Mesothelial cell of epicardium (in vitro differentiated cells): ENCODE measurements at regions not wholly inside any gene's neighbourhood (a gene's known extent, or its start where the extent isn't known, plus 50 kb on each side); places are given as distances from the start of the nearest gene placed in this dataset.
"Not testable (repeated sequence)": the region's sequence is repeated elsewhere in the genome, so short reads cannot be mapped to it uniquely, and the experiment has no call there.

ENCODE experiments used
- DNase-seq, 2 experiments: peaks; one replicate each; pipeline ENCODE4 v3.0.0; 2021; ENCODE audit warnings: low spot score in 2 of 2; ENCODE audit not compliant: unreplicated experiment in 2 of 2
- H3K27ac Mint-ChIP-seq: 2 replicates; pipeline ENCODE4 v1.8.0; 2021; ENCODE audit warnings: mixed read lengths
- H3K27me3 Mint-ChIP-seq: 2 replicates; pipeline ENCODE4 v1.8.0; 2021; ENCODE audit warnings: low read depth, mixed read lengths
- H3K36me3 Mint-ChIP-seq: 2 replicates; pipeline ENCODE4 v1.8.0; 2021; ENCODE audit warnings: mixed read lengths
- H3K4me1 Mint-ChIP-seq: 2 replicates; pipeline ENCODE4 v1.8.0; 2021; ENCODE audit warnings: mixed read lengths
- H3K4me3 Mint-ChIP-seq: 2 replicates; pipeline ENCODE4 v1.8.0; 2021; ENCODE audit warnings: mild to moderate bottlenecking, moderate library complexity, mixed read lengths
- H3K9me3 Mint-ChIP-seq: 2 replicates; pipeline ENCODE4 v1.8.0; 2021; ENCODE audit warnings: mixed read lengths
- TF ChIP-seq, protein P1 (sequence below): fragments of 200-600 bp; sonication (generic); IDR thresholded peaks from one replicate; pipeline ENCODE4 v1.5.0; 2021; ENCODE audit warnings: antibody characterized with exemption; ENCODE audit not compliant: unreplicated experiment

DNA sequence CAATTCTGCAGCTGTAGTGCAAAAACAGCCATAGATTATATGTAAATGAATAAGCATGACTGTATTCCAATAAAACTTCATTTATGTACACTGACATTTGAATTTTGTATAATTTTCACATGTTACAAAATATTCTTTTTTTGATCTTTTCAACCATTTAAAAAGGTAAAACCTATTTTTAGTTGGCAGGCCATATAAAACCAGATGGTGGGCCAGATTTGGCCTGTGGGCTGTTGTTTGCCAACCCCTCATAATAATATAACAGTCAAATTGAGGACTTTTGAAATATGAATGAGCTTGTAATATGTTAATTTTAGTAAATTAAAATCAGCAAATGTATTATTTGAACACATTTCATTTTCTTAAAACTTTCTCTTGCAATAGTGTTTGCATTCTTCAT is 913.4 kb downstream of the TLE1 start:
- Mint-ChIP-seq H3K4me3 (no peak overlapping the region), H3K9me3 (peaks cover 14% of the 10 kb centered on the region), H3K27ac (no peak overlapping the region), H3K27me3 (no peaks in the 10 kb centered on the region), H3K36me3 (no peaks in the 10 kb centered on the region), H3K4me1 (no peaks in the 10 kb centered on the region)
- TF ChIP-seq, protein P1, sequence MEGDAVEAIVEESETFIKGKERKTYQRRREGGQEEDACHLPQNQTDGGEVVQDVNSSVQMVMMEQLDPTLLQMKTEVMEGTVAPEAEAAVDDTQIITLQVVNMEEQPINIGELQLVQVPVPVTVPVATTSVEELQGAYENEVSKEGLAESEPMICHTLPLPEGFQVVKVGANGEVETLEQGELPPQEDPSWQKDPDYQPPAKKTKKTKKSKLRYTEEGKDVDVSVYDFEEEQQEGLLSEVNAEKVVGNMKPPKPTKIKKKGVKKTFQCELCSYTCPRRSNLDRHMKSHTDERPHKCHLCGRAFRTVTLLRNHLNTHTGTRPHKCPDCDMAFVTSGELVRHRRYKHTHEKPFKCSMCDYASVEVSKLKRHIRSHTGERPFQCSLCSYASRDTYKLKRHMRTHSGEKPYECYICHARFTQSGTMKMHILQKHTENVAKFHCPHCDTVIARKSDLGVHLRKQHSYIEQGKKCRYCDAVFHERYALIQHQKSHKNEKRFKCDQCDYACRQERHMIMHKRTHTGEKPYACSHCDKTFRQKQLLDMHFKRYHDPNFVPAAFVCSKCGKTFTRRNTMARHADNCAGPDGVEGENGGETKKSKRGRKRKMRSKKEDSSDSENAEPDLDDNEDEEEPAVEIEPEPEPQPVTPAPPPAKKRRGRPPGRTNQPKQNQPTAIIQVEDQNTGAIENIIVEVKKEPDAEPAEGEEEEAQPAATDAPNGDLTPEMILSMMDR = no peak
- DNase-seq = no peak

DNA sequence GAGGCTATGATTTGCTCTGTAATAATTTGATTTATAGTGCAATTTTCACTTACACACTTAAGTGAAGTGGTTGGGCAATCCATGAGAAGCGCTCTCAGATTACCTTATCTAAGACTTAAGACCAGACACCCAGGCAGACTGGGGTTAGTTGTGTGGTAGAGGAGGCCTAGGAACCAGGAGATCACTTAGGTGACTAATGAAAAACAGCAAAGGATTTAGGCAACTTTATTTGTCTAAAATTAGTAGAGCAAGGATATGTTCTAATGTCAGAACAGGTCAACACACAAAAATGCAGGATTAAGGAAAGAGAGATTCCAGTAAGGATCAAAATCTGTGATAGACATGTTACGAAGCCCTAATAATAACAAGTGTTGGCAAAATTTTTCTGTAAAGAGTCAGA is 913.8 kb downstream of the TLE1 start:
- no peaks in the 10 kb centered on the region for H3K4me1 Mint-ChIP-seq
- H3K27me3 Mint-ChIP-seq = no peaks in the 10 kb centered on the region
- no peak overlapping the region for H3K27ac Mint-ChIP-seq
- H3K9me3 Mint-ChIP-seq = peaks cover 14% of the 10 kb centered on the region
- H3K36me3 Mint-ChIP-seq = no peaks in the 10 kb centered on the region
- no peak overlapping the region for H3K4me3 Mint-ChIP-seq
- DNase-seq = no peak
- TF ChIP-seq, protein P1 = no peak

- no peak overlapping the region for H3K4me3 Mint-ChIP-seq
- no peaks in the 10 kb centered on the region for H3K4me1 Mint-ChIP-seq
- TF ChIP-seq, protein P1 = no peak
- H3K36me3 Mint-ChIP-seq = no peaks in the 10 kb centered on the region
- no peaks in the 10 kb centered on the region for H3K27me3 Mint-ChIP-seq
- no peak for DNase-seq
- peaks cover 7% of the 10 kb centered on the region for H3K9me3 Mint-ChIP-seq
- H3K27ac Mint-ChIP-seq = no peak overlapping the region
These were observed 917.6 kb downstream of the TLE1 start for GRCh38 chr9:80771555-80772347.

- peaks cover 3% of the 10 kb centered on the region for H3K4me1 Mint-ChIP-seq
- DNase-seq = no peak
- no peaks in the 10 kb centered on the region for H3K27me3 Mint-ChIP-seq
- no peaks in the 10 kb centered on the region for H3K36me3 Mint-ChIP-seq
- H3K4me3 Mint-ChIP-seq = no peak overlapping the region
- TF ChIP-seq, protein P1 = no peak
- H3K9me3 Mint-ChIP-seq = peaks cover 7% of the 10 kb centered on the region
- no peak overlapping the region for H3K27ac Mint-ChIP-seq
These were observed 925.8 kb downstream of the TLE1 start for GRCh38 chr9:80763536-80763935.

DNA sequence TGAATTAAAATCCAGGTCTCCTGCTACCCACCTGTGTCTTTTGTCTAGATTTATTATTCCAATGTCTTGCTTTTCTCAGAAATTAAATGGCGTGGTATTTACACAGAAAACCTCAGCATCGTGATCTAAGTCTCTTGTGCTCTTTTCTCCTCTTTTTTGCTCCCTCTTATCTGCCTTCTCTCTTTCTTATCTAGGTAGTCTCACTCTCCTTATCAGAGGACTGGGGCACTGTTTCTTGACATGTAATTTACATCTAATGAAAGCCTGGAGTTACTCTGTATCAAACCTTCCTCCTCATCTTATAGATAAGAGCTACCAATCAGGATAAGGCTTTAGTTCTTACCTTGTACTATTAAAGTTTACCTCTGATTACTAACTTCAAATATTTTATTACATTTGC is 933.8 kb downstream of the TLE1 start:
- Mint-ChIP-seq H3K27me3 (no peaks in the 10 kb centered on the region), H3K36me3 (no peaks in the 10 kb centered on the region)
- TF ChIP-seq, protein P1 = no peak

DNA sequence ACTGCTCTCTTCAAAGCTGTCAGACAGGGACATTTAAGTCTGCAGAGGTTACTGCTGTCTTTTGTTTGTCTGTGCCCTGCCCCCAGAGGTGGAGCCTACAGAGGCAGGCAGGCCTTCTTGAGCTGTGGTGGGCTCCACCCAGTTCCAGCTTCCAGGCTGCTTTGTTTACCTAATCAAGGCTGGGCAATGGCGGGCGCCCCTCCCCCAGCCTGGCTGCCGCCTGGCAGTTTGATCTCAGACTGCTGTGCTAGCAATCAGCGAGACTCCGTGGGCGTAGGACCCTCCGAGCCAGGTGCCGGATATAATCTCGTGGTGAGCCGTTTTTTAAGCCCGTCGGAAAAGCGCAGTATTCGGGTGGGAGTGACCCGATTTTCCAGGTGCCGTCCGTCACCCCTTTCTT is 942.3 kb downstream of the TLE1 start:
- not testable (repeated sequence) for DNase-seq, H3K4me1 Mint-ChIP-seq

More for the DNA sequence above, 933.8 kb downstream of the TLE1 start:
- Mint-ChIP-seq H3K4me1 (peaks cover 4% of the 10 kb centered on the region), H3K4me3 (no peak overlapping the region), H3K27ac (no peak overlapping the region), H3K9me3 (no peaks in the 10 kb centered on the region)
- no peak for DNase-seq

More for the DNA sequence above, 942.3 kb downstream of the TLE1 start:
- not testable (repeated sequence) for H3K9me3 Mint-ChIP-seq, H3K27ac Mint-ChIP-seq, H3K4me3 Mint-ChIP-seq, H3K36me3 Mint-ChIP-seq, H3K27me3 Mint-ChIP-seq
